Breast epithelium (tissue), 4 donors: ENCODE measurements at regions not wholly inside any gene's neighbourhood (a gene's known extent, or its start where the extent isn't known, plus 50 kb on each side); places are given as distances from the start of the nearest gene placed in this dataset.

Experiments
- DNase-seq, 2 donors: peaks; one replicate each; pipeline ENCODE4 v3.0.0-alpha.2; 2019; ENCODE audit warnings: low spot score in 2 of 2
- H3K27ac ChIP-seq, 2 donors: fragments of 200-600 bp; sonication (generic) in 1 of 2; one replicate each; pipeline ENCODE4 v1.5.1; 2016 to 2019; ENCODE audit warnings: mild to moderate bottlenecking in 1 of 2
- H3K27me3 ChIP-seq, 2 donors: fragments of 200-600 bp; sonication (generic) in 1 of 2; one replicate each; pipeline versions ENCODE4 v1.5.1 to v1.6.0; 2017 to 2019; ENCODE audit warnings: control low read depth in 1 of 2, mild to moderate bottlenecking in 1 of 2
- H3K36me3 ChIP-seq: fragments of 200-600 bp; one replicate; pipeline ENCODE4 v1.5.1; 2019
- H3K4me1 ChIP-seq, 2 donors: fragments of 200-600 bp; sonication (generic); one replicate each; pipeline ENCODE4 v1.5.1; 2016 to 2019; ENCODE audit warnings: control low read depth in 1 of 2
- H3K4me3 ChIP-seq, 3 donors: fragments of 200-600 bp; sonication (generic); 1 replicate in 2 of 3; 2 replicates in 1 of 3; pipeline ENCODE4 v1.5.1; 2016 to 2019; ENCODE audit warnings: mild to moderate bottlenecking in 3 of 3, moderate library complexity in 2 of 3
- H3K9me3 ChIP-seq, 2 donors: fragments of 200-600 bp; sonication (generic) in 1 of 2; one replicate each; pipeline ENCODE4 v1.5.1; 2016 to 2019; ENCODE audit warnings: control low read depth in 1 of 2
- CTCF ChIP-seq, 3 donors: fragments of 450-650 bp; IDR thresholded peaks; one replicate each; pipeline ENCODE4 v1.5.1; 2016 to 2017; ENCODE audit warnings: antibody characterized with exemption in 3 of 3, mild to moderate bottlenecking in 3 of 3, moderate library complexity in 3 of 3
- POLR2A ChIP-seq: fragments of 450-650 bp; IDR thresholded peaks from one replicate; pipeline ENCODE4 v1.6.1; 2016; ENCODE audit warnings: antibody characterized with exemption, mild to moderate bottlenecking, moderate library complexity
- POLR2AphosphoS5 ChIP-seq, 3 donors: sonication (generic); formaldehyde crosslinking; IDR thresholded peaks; one replicate each; pipeline ENCODE4 v1.6.1; 2017; ENCODE audit warnings: antibody characterized with exemption in 3 of 3
- intact Hi-C: fragments of 100-400 bp; cut with DNase I; formaldehyde crosslinking; loops from one replicate; pipeline ENCODE4 v1.15.1; 2023; ENCODE audit warnings: low total_unique reads

- H3K9me3 ChIP-seq, result no peaks in the 10 kb centered on the region
- no peaks in the 10 kb centered on the region for H3K4me1 ChIP-seq
- H3K4me3 ChIP-seq, result no peak overlapping the region
- H3K27ac ChIP-seq, result no peak overlapping the region
- no peak for TF ChIP-seq CTCF (IDR thresholded peaks at IDR 0.05)
- no peak for TF ChIP-seq POLR2AphosphoS5 (IDR thresholded peaks at IDR 0.05)
- no peak for TF ChIP-seq POLR2A
- no peaks in the 10 kb centered on the region for H3K27me3 ChIP-seq
- H3K36me3 ChIP-seq, result no peaks in the 10 kb centered on the region
- no peak for DNase-seq
- intact Hi-C loops, result no loop called here
Measured at GRCh38 chr20:10828180-10828579, 154.4 kb upstream of the JAG1 start.

GRCh38 chr20:10832141-10832540 is 158.3 kb upstream of the JAG1 start:
- Histone ChIP-seq H3K36me3 (no peaks in the 10 kb centered on the region), H3K27me3 (no peaks in the 10 kb centered on the region), H3K9me3 (no peaks in the 10 kb centered on the region), H3K27ac (no peak overlapping the region), H3K4me3 (no peak overlapping the region), H3K4me1 (no peaks in the 10 kb centered on the region)
- TF ChIP-seq POLR2A (no peak), CTCF (IDR thresholded peaks at IDR 0.05) (no peak), POLR2AphosphoS5 (IDR thresholded peaks at IDR 0.05) (no peak)
- intact Hi-C loops, result no loop called here
- no peak for DNase-seq

GRCh38 chr20:10837901-10838300 is 164.1 kb upstream of the JAG1 start:
- H3K27me3 ChIP-seq, result no peaks in the 10 kb centered on the region
- intact Hi-C loops, result no loop called here
- H3K27ac ChIP-seq, result no peak overlapping the region
- no peak for DNase-seq
- peaks cover 5 to 16% of the 10 kb centered on the region in 2 donors for H3K9me3 ChIP-seq
- no peak overlapping the region for H3K4me3 ChIP-seq
- no peak for TF ChIP-seq CTCF (IDR thresholded peaks at IDR 0.05)
- no peak for TF ChIP-seq POLR2AphosphoS5 (IDR thresholded peaks at IDR 0.05)
- TF ChIP-seq POLR2A, result no peak
- H3K4me1 ChIP-seq, result no peaks in the 10 kb centered on the region
- no peaks in the 10 kb centered on the region for H3K36me3 ChIP-seq

- Histone ChIP-seq H3K27ac (no peak overlapping the region), H3K9me3 (peaks cover 5 to 16% of the 10 kb centered on the region in 2 donors), H3K4me1 (no peaks in the 10 kb centered on the region), H3K36me3 (no peaks in the 10 kb centered on the region), H3K4me3 (no peak overlapping the region), H3K27me3 (no peaks in the 10 kb centered on the region)
- intact Hi-C loops, result no loop called here
- DNase-seq, result no peak
- TF ChIP-seq POLR2A, result no peak
- no peak for TF ChIP-seq POLR2AphosphoS5 (IDR thresholded peaks at IDR 0.05)
- no peak for TF ChIP-seq CTCF (IDR thresholded peaks at IDR 0.05)
Measured at GRCh38 chr20:10842116-10842515, 168.3 kb upstream of the JAG1 start.

- no peaks in the 10 kb centered on the region for H3K4me1 ChIP-seq
- no peaks in the 10 kb centered on the region for H3K27me3 ChIP-seq
- no peak overlapping the region for H3K27ac ChIP-seq
- DNase-seq, result no peak
- H3K9me3 ChIP-seq, result peaks cover 5 to 16% of the 10 kb centered on the region in 2 donors
- no peak for TF ChIP-seq POLR2A
- no peak for TF ChIP-seq CTCF (IDR thresholded peaks at IDR 0.05)
- no peak for TF ChIP-seq POLR2AphosphoS5 (IDR thresholded peaks at IDR 0.05)
- intact Hi-C loops, result no loop called here
- no peaks in the 10 kb centered on the region for H3K36me3 ChIP-seq
- no peak overlapping the region for H3K4me3 ChIP-seq
Measured at GRCh38 chr20:10843146-10843711, 169.4 kb upstream of the JAG1 start.
